PFSK-1 (cell line): ENCODE measurements at regions not wholly inside any gene's neighbourhood (a gene's known extent, or its start where the extent isn't known, plus 50 kb on each side); places are given as distances from the start of the nearest gene placed in this dataset.

Experiments
- FOXP2 ChIP-seq: optimal IDR thresholded peaks from 2 replicates; pipeline ENCODE3; 2011; ENCODE audit warnings: borderline replicate concordance, control low read depth, inconsistent platforms; ENCODE audit not compliant: insufficient read depth; ENCODE audit errors: extremely low read length, extremely low read depth
- POLR2AphosphoS5 ChIP-seq: IDR thresholded peaks from 2 replicates; pipeline ENCODE4 v1.6.1; 2012; ENCODE audit warnings: low read depth, mild to moderate bottlenecking, control low read depth, low read length, moderate library complexity
- REST ChIP-seq, 2 experiments: IDR thresholded peaks; 2 replicates each; pipeline versions ENCODE4 v1.6.1 to v1.8.0; 2011 to 2012; ENCODE audit warnings: low read depth in 2 of 2, low read length in 2 of 2, control low read depth in 1 of 2, inconsistent platforms in 1 of 2, mild to moderate bottlenecking in 1 of 2, moderate library complexity in 1 of 2; ENCODE audit not compliant: insufficient read depth in 1 of 2
- SIN3A ChIP-seq: IDR thresholded peaks from 2 replicates; pipeline ENCODE4 v1.6.1; 2012; ENCODE audit warnings: mild to moderate bottlenecking, low read length, moderate library complexity, borderline replicate concordance; ENCODE audit not compliant: insufficient read depth
- TAF1 ChIP-seq: IDR thresholded peaks from 2 replicates; pipeline ENCODE4 v1.6.1; 2012; ENCODE audit warnings: low read length, control low read depth, borderline replicate concordance; ENCODE audit not compliant: insufficient read depth

- TF ChIP-seq POLR2AphosphoS5 (no peak), FOXP2 (no peak), SIN3A (no peak), TAF1 (no peak), REST (IDR thresholded peaks at IDR 0.05; ENCODE audit: insufficient read depth in 1 of 2, low read depth in 2 of 2, low read length in 2 of 2) (no peak)
Observed at GRCh38 chr1:4269952-4270570, 370.0 kb upstream of the C1orf174 start.

- TF ChIP-seq POLR2AphosphoS5 (no peak), TAF1 (no peak), FOXP2 (no peak)
Observed at GRCh38 chr1:4270651-4271337, 370.7 kb upstream of the C1orf174 start.

- no peak for TF ChIP-seq TAF1
- no peak for TF ChIP-seq POLR2AphosphoS5
- no peak for TF ChIP-seq SIN3A
- no peak for TF ChIP-seq REST (IDR thresholded peaks at IDR 0.05; ENCODE audit: insufficient read depth in 1 of 2, low read depth in 2 of 2, low read length in 2 of 2)
- TF ChIP-seq FOXP2, result no peak
Observed at GRCh38 chr1:4271338-4271998, 371.4 kb upstream of the C1orf174 start.

GRCh38 chr1:4272568-4272967, 372.5 kb upstream of the C1orf174 start:
- TF ChIP-seq FOXP2 (no peak), REST (IDR thresholded peaks at IDR 0.05; ENCODE audit: insufficient read depth in 1 of 2, low read depth in 2 of 2, low read length in 2 of 2) (0 out of 4 replicates have a peak, but pooled peaks of 1 of the 2 experiments have one; percentile 28), SIN3A (no peak)

- TF ChIP-seq SIN3A, result no peak
- TF ChIP-seq REST (IDR thresholded peaks at IDR 0.05; ENCODE audit: insufficient read depth in 1 of 2, low read depth in 2 of 2, low read length in 2 of 2), result no peak
- TF ChIP-seq TAF1, result no peak
- TF ChIP-seq FOXP2, result no peak
- no peak for TF ChIP-seq POLR2AphosphoS5
Observed at GRCh38 chr1:4273243-4273642, 373.2 kb upstream of the C1orf174 start.
